Stomach (tissue), 4 donors: ENCODE measurements at regions not wholly inside any gene's neighbourhood (a gene's known extent, or its start where the extent isn't known, plus 50 kb on each side); places are given as distances from the start of the nearest gene placed in this dataset.

ENCODE experiments used
- EP300 ChIP-seq: sonication (generic); formaldehyde crosslinking; IDR thresholded peaks from one replicate; pipeline ENCODE4 v1.6.1; 2017; ENCODE audit warnings: antibody characterized with exemption
- POLR2A ChIP-seq, 4 donors: fragments of 450-650 bp; IDR thresholded peaks; one replicate each; pipeline ENCODE4 v1.6.1; 2016; ENCODE audit warnings: antibody characterized with exemption in 4 of 4, control low read depth in 2 of 4, mild to moderate bottlenecking in 1 of 4, moderate library complexity in 1 of 4

- TF ChIP-seq POLR2A (IDR thresholded peaks at IDR 0.05) (no peak), EP300 (no peak)
Observed at GRCh38 chr20:22717466-22717865, 133.1 kb upstream of the FOXA2 start.
